HG03025 (cell line): ENCODE measurements at regions not wholly inside any gene's neighbourhood (a gene's known extent, or its start where the extent isn't known, plus 50 kb on each side); places are given as distances from the start of the nearest gene placed in this dataset.

Experiments used
- ATAC-seq: cut with Tn5 transposase; IDR thresholded peaks from one replicate; pipeline ENCODE4 v1.9.1; 2021; ENCODE audit warnings: mild to moderate bottlenecking, moderate library complexity; ENCODE audit not compliant: unreplicated experiment, low FRiP score

- no peak for ATAC-seq
These were observed 58.2 kb downstream of the MEX3B start for GRCh38 chr15:81987628-81988027.

GRCh38 chr15:81983497-81983896, 62.3 kb downstream of the MEX3B start:
- ATAC-seq = no peak

GRCh38 chr15:81982808-81983207, 63.0 kb downstream of the MEX3B start:
- no peak for ATAC-seq

GRCh38 chr15:81981908-81982307, 63.9 kb downstream of the MEX3B start:
- no peak for ATAC-seq

- no peak for ATAC-seq
These were observed 68.4 kb downstream of the MEX3B start for GRCh38 chr15:81977464-81977863.

- no peak for ATAC-seq
These were observed 77.1 kb downstream of the MEX3B start for GRCh38 chr15:81968691-81969090.

- no peak for ATAC-seq
These were observed 79.2 kb downstream of the MEX3B start for GRCh38 chr15:81966631-81967030.

- ATAC-seq = no peak
These were observed 83.3 kb downstream of the MEX3B start for GRCh38 chr15:81962482-81962881.

GRCh38 chr15:81959196-81959595, 86.6 kb downstream of the MEX3B start:
- ATAC-seq = no peak

GRCh38 chr15:81957698-81958097, 88.1 kb downstream of the MEX3B start:
- no peak for ATAC-seq

- ATAC-seq = no peak
These were observed 90.3 kb downstream of the MEX3B start for GRCh38 chr15:81955382-81956062.

- ATAC-seq = no peak
These were observed 91.5 kb downstream of the MEX3B start for GRCh38 chr15:81954158-81954783.

- no peak for ATAC-seq
These were observed 94.9 kb downstream of the MEX3B start for GRCh38 chr15:81950841-81951414.

- ATAC-seq = no peak
These were observed 97.1 kb downstream of the MEX3B start for GRCh38 chr15:81948751-81949150.

- no peak for ATAC-seq
These were observed 97.6 kb downstream of the MEX3B start for GRCh38 chr15:81948222-81948621.

- no peak for ATAC-seq
These were observed 98.3 kb downstream of the MEX3B start for GRCh38 chr15:81947548-81947947.

GRCh38 chr15:81945014-81945615, 100.7 kb downstream of the MEX3B start:
- no peak for ATAC-seq

- no peak for ATAC-seq
These were observed 103.1 kb downstream of the MEX3B start for GRCh38 chr15:81942655-81943195.

- ATAC-seq = no peak
These were observed 103.7 kb downstream of the MEX3B start for GRCh38 chr15:81942157-81942556.

- no peak for ATAC-seq
These were observed 104.3 kb downstream of the MEX3B start for GRCh38 chr15:81941479-81941878.
